Fibroblast of skin of left quadriceps (primary cell): ENCODE measurements at regions not wholly inside any gene's neighbourhood (a gene's known extent, or its start where the extent isn't known, plus 50 kb on each side); places are given as distances from the start of the nearest gene placed in this dataset.
A peak's percentile ranks its signal among the peaks of the same experiment; 100 is the strongest.
"Not testable (repeated sequence)": the region's sequence is repeated elsewhere in the genome, so short reads cannot be mapped to it uniquely, and the experiment has no call there.

Experiments
- DNase-seq, 2 experiments: peaks; one replicate each; pipeline ENCODE4 v3.0.0-alpha.2; 2013; ENCODE audit warnings: low read depth in 2 of 2

DNA sequence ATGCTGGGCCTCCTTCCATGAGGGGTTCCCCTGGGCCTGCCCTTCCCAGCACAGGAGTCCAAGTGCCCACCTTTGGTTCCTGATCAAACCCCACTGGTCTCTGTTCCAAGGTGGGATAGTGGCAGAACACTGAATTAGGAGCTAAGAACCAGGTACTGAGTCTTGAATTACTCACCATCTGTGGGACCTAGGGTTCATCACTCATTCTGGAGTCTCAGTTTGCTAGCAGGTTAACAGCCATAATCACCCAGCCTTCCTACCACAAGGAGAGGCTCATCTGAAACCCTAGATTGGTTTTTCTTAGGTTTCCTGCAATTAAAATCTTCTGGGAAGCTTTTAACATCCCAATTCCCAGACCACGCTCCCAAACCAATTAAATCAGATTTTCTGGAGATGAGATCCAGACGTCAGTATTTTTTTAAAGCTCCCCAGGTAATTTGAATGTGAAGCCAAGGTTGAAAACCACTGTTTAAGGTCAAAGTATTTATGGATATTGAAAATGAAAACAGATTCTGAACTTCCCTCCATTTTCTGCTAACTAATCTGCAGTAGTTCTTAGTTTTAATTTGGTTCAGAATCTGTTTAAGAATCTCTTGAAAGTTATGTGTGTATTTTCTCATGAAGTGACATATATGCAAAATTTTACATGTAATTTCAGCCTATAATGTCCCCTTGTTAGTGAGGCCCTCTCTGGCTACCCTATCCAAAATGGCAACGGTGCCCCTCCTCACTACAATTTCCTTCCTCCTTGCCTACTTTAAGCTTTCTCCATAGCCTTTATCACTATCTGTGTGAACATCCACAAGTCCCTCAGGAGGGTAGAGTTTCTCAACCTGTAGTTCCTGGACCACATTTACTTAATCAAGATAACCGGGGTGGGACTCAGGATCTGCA lies 166.5 kb upstream of the CXCR4 start:
- no peak for DNase-seq

DNA sequence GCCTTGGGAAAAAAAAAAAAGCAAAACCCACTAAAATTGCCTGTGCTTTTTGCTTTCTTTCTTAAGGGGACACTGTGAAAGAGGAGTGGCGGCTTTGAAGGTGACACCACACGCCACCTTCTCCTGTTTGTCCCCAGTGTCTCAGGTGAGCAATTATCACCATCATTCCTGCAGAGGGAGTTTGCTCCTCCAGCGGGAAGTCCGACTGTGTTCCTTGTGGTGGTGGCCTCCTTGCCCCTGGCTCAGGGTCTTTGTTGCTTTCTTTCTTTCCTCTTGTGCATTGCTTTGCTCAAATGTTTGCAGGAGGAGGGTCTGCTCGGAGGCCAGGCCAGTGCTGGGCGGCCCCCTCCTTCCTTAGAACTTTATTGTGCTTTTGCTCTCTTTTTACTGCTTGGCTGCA lies 164.3 kb upstream of the CXCR4 start:
- DNase-seq = no peak

DNA sequence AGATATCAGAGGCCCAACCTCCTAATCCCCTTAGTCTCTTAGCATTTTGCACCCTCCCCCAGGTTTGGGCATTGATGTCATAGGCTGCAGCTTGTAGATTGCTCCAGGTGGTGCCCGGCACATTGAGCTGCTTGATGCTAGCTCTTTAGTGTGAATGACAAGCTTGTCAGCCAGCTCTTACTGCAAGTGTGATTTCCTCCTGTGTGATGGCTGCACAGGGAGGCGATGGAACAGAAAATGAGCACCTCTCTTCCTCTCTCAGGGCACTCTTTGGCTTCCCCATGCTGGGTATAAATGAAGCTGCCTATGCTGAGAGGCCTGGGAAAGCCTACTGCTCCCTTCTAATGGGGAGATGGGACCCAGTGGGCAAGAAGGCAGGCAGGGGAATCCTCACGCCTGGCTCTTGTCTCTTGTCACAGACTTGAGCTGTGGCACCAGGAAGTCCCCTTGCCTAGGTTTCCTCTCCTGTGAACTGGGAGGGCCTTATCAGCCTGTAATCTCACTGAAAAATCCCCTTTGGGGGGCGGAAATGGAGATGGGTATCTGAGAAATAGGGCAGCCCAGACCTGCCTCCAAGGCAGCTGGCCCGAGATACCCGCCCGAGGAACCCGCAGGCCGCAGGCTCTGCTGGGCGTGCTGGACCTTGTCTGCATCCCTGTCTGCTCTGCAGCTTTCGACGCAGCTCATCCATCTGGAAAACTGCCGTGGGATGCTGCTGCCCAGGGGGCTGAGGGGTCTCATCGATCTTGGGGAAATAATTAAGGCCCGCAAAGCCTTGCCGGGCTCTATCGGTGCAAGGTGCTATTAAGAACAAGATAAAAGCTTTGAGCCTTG lies 163.5 kb upstream of the CXCR4 start:
- no peak for DNase-seq

DNA sequence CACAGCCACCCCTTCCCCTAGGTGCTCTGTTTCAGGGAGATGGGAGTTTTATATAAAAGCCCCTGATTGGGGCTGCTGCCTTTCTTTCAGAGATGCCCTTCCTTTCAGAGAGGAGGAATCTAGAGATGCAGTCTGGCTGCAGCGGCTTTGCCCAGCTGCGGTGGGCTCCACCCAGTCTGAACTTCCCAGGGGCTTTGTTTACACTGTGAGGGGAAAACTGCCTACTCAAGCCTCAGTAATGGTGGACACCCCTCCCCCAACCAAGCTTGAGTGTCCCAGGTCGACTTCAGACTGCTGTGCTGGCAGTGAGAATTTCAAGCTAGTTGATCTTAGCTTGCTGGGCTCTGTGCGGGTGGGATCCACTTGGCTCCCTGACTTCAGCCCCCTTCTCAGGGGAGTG lies 148.4 kb upstream of the CXCR4 start:
- DNase-seq = not testable (repeated sequence)

DNA sequence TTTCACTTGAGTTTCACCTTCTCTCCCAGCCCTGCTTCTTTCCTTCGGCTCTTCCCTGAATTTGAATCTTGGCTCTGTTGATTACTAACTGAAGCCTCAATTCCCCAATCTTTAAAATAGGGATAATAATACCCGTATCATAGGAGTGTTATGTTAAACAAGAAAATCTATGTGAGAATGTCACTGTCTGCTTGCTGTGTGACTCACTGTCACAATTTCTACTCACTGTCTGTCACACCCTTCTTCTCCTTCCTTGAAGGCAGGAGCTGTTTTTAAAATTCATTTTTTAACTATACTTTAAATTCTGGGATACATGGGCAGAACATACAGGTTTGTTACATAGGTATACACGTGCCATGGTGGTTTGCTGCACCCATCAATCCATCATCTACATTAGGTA lies 141.6 kb upstream of the CXCR4 start:
- no peak for DNase-seq

DNA sequence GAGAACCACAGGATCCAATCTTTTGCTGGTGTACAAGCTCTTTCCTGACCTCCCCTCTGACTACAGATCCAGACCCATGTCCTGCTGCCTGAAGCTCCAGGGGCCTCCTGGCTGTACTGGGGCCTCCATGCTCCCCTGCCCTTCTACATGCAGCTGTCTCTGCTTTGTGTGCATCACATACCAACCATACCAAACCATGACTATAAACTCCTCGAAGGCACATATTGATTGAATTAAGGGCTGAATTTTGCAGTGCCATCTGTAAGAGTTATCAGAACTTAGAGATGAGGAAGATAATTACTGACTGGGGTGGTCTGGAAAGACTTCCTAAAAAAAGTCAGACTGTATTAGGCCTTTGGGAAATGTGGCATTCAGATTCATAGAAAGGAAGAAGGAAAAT lies 139.9 kb upstream of the CXCR4 start:
- DNase-seq = no peak

DNA sequence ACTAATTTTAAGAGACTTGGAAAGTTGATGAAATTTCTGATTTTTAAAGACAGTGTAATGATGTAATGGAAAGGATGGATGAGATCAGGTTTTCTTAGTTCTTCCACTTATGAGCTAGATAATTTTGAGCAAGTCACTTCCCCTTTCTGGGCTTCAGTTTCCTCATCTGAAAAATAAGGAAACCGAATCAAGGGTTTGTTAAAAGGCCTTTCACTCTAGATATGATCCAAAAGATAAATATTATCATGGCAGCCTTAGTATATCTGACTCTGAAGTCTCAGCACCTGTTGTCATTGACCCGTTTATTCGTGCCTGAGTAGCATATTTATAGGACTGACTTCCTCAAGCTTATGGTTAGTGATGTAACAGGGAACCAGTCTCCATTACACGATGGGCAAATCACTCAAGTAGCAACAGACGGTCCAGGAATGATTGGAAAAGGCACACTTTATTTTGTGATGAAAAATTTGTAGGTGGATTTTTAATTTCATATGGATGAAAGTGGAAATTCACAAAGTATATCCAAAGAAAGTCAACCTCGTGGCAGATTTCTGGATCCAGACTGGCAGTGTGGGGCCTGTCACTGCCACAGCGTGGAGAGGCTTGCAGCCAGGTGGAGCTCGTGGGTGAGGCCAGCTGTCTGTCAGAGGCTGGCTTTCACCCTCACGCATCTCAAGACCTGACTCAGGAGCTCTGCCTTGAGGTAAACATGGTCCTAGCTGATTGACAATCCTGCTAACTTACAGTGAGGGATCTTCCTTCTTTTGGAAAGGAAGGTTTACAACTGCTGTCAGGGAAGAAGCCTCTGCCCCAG lies 137.9 kb upstream of the CXCR4 start:
- DNase-seq = no peak

DNA sequence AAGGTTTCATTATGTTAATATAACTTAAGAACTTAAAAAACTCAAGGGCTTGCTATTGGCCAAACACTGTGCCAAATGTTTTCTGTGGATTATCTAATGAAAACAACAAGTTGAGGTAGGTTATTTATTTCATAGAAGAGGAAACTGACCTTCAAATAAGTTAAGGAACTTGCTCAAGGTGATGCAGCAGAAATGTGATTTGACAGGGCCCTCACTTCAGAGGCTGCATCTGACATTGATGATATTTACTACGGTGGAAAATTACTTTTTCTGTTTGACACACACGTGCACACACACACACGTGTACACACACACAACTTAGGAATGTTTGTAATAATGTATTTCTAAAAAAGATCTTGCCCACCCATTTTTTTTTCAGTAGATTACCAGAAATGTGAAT lies 137.2 kb upstream of the CXCR4 start:
- no peak for DNase-seq

DNA sequence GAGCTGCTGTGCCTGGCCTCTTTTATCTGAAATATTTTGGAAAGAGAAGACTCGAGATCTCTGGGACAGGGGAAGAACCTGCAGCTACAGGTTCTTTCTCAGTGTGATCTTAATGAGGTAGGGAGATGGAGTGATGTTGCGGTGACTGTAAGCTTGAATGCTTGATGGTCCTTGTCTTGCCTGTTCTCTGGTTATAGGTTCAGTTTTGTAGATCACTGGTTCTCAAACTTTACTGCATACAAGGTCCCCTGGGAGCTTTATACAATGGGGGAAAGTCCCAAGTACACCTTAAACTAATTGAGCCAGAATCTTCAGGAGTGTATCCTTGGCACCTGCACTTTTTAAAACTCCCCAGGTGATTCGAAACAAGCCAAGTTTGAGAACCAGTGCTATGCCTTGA lies 136.7 kb upstream of the CXCR4 start:
- DNase-seq = no peak

DNA sequence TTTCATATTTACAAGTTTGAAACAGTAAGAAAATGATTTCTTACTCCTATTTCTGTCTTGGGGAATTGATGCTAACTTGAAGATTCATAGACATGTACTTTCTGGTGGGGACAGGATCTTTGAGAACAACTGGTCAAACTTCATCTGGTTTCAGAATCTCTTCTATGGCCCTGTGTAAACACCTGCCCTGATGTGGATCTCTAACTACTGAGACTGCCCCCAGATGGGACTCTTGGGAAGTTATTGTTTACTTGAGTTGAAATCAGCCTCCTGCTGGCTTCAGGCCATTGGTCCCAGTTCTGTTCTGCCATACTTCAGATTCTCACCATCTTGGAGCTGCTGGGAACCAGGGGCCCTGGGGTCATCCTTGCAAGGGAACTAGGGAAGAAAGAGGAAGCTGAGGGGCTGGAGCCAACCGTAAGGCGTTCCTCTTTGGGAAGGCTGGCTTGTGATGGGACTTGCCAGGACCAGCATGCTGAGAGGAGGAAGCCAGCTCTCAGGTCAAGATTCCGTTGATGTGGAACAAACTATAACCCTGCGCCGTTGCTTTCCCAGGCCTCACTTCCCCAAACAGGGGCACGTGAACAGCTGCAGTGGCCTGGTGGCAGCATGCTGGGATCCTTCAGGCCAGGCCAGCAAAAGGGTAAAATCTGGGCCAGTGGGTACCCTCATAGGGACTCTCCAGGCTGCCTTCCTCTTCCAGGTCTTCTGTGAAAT lies 135.5 kb upstream of the CXCR4 start:
- DNase-seq = no peak

DNA sequence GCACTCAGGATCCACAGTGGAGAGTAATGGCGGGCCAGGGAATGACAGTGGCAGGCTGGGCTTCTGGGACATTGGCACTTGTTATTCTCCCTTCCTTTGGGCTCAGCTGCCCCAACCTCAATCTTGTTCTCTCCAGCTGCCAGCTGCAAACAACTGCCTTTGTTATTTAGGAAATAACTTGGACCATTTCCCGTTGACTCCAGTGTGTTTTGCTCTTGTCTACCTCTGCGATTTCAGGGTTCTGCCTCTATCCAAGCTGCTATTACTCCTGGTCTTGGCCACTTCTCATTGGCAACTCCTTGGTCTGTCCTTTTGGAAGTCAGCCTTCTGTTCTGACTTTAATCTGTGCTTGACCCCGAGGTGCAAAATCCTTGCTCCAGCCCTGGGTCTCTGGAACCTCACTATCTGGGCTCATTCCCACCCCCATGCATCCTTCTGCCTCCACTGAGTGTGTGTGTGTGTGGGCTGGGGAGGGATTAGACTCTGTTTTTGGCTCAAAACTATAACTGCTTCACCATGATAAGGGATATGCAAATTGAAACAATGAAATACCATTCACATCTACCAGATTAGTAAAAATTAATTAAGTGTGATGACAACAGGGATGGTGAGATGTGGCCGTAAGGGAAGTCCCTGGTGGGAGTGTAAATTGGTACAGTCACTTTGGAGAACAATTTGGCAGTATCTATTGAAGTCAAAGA lies 134.1 kb upstream of the CXCR4 start:
- DNase-seq = no peak

DNA sequence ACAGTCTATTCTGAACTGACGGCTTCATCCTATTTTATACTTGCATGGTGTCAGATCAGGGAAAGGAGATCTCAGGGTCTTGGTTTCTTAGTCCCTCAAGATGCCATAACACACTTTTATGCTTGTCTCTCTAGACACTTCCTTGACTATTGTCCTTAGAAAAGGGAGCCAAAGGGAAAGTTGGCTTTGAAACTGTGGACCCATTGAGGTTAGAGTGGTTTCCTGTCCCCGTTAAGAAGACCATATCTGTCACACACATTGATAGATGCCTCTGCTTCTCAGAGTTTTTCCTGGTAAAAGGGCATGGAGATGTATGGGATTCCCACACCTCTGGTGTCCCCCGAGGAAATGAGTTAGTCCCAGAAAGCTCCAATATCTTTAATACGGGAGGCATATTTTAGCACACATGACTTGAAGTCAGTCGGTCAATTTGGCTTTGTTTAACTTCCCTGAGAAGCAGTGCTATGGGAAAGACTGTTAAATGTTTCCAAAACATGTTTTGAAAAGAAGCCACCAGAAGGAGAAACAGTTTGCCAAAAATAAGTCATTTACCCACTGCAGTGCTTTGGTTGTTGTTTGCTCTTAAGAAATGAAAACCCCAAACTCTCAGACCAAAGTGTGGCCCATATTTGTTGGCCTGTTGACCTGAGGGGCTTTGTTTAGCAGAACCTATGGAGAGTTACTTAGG lies 133.4 kb upstream of the CXCR4 start:
- DNase-seq = no peak

DNA sequence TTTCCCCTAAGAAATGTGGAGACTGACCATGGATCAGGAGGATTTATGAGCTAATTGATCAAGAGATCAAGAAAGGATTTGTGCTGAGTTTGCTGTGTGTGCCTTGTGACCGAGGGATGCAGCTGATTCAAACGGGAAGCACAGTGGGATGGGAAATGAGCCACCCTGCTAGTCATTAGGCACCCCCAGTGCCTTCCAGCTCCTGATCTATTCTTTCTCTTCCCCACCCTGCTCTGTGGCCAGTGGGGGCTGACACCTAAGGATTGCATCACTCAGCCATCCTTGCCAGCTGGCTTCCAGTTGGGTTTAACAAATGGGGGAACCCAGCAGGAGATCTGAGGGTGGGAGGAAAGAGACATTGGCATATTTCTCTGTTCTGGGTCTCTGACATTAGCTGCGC lies 132.2 kb upstream of the CXCR4 start:
- DNase-seq = no peak

DNA sequence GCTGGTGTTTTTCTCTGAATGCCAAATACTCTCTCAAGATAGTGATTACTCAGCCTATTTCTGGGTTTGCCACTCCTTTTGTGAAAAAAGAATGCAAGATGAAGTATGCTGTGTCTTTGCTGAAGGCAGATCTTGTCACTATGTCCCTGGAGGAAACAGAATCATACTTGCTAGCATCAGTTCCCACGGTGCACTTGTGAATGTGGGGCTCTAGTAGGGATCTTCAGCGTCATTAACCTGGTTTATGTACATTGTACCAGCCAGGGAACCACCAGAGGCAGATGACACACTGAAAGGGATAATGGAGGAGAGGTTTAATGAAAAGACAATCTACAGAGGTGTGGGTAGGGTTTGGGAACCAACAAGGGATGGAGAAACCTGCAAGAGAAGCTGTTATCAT lies 131.0 kb upstream of the CXCR4 start:
- DNase-seq = no peak

DNA sequence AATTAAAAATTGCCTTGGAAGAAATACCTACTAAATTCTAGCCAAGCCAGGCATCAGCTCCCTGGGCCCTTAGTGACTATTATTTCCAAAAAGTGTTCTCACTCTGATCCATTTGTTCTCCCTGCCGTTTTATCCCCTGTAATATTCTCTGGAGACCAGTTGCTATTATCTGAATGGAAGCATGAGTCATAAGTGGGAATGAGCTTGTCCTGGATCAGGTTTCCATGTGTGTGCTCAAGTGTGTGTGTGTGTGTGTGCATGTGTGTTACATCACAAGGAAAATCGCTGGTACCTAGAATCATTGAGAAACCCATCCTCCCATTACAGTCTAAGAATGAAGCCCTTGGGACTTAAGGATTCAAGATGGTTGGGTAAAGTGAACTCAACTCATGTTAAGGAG lies 130.3 kb upstream of the CXCR4 start:
- DNase-seq = peak; percentile 1 to 6

DNA sequence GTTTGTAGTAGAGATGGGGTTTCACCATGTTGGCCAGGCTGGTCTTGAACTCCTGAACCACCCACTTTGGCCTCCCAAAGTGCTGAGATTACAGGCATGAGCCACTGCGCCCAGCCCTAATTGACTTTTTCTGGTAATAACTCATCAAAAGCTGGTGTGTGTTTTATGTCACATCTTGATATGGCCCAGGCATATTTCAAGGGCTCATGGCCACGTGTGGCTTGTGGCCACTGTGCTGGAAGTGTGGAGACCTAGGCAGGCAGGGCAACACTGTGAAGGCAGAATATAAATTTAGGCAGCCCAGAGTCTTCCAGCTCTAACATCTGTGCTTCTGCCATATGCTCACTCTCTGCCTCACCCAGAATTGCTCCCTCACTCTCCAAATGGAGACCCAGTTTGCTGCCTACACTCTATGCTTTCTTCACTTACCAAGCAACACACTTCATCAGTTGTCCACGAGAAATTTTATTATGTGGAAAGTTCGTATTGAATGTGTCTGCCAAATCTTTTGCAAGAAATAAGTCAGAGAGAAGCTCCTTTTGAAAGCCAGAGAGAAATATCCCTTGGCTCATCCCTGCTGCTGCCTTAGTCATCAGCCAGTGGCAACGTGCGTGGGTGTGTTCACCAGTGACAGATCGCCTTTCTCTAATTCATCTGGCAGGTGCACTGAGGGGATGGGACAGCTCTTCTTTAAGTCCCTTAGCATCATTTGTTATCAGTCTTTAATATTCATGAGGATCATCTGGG lies 129.4 kb upstream of the CXCR4 start:
- no peak for DNase-seq

DNA sequence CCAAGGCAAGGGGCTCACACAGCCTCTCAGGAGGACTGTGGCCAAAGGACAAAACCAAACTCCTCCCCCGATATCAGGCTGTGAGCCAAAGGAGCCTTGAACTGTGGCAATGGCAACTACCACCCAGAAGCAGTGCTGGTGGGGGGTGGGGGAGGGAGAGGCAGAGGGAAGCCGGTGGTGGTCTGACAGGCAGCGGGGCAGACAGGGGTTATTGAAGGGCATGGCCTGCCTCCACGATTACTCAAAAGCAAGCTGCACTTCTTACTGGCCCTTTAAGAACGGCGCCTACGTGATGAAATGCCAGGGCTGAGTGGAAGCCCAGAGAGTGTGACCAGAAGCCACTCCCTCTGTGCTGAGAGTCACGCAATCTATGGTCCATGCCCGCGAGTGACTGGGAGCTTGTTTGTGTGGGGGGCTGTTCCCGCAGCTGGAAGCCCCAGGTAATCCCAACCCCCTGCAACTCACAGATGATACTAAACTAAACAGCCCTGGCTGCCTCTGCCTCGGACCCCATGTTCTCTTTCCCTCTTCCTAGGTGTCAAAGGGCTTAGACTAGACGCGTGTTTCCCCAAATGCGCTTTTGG lies 128.2 kb upstream of the CXCR4 start:
- DNase-seq = no peak

DNA sequence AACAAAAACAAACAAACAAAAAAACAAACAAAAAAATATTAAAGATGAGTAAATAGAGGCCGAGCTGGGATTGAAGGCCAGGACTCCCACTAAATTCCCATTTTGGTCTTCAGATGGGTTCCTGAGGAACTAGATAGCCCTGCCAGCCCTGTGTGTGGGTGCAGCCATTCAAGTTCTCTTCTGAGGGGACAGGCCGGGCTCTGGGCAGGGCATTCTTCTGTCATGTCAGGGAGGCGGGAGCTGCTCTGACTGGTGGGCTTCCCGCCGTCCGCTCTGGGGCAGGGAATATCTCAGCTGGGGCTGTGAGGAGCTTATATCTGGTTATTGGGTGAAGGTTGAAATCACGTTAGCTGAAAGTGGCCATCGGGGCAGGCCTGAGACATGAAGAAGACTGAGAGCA lies 127.3 kb upstream of the CXCR4 start:
- no peak for DNase-seq

DNA sequence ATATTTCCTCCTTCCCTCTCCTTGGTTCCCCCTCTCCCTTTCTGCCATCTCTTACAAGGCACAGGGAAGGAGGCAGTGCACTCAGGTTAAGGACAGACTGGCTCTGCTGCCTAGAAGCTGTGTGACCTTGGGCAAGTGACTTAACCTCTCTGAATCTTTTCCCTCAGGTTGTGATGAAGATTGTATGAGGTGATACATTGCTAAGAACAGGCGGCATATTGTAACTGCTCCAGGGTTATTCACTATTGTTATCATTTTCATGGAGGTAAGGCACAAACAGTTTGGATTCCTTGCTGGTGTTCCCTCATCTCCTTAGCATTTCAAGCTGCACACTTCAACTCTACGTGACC lies 126.6 kb upstream of the CXCR4 start:
- DNase-seq = no peak
